Activated B cell treated with CpG ODN at 0.5 μM for 24 hours (primary cell): ENCODE measurements at regions not wholly inside any gene's neighbourhood (a gene's known extent, or its start where the extent isn't known, plus 50 kb on each side); places are given as distances from the start of the nearest gene placed in this dataset.

ENCODE experiments used
- ATAC-seq: fragments of 200-7000 bp; cut with Tn5 transposase; one replicate; pipeline ENCODE4 v1.10.0; 2021; ENCODE audit warnings: low read depth, mild to moderate bottlenecking, moderate library complexity
- CTCF ChIA-PET: fragments of 350-600 bp; sonication (Branson Sonifier 250); formaldehyde crosslinking; loops from one replicate; lab custom pipeline; 2021; ENCODE audit warnings: antibody characterized with exemption; lab: Charles Lee
- POLR2A ChIA-PET: fragments of 350-600 bp; sonication (Branson Sonifier 250); formaldehyde crosslinking; loops from one replicate; lab custom pipeline; 2021; ENCODE audit warnings: antibody characterized with exemption; lab: Charles Lee
- DNase-seq: peaks from one replicate; pipeline ENCODE4 v3.0.0; 2022
- H3K27ac Mint-ChIP-seq: one replicate; pipeline ENCODE4 v1.8.0; 2020; ENCODE audit warnings: mixed read lengths
- H3K27me3 Mint-ChIP-seq: one replicate; pipeline ENCODE4 v1.8.0; 2021; ENCODE audit warnings: mixed read lengths
- H3K36me3 Mint-ChIP-seq: one replicate; pipeline ENCODE4 v1.8.0; 2021; ENCODE audit warnings: low read depth, mixed read lengths
- H3K4me1 Mint-ChIP-seq: one replicate; pipeline ENCODE4 v1.8.0; 2021; ENCODE audit warnings: mixed read lengths
- H3K4me3 Mint-ChIP-seq: one replicate; pipeline ENCODE4 v1.8.0; 2020; ENCODE audit warnings: mild to moderate bottlenecking, mixed read lengths
- H3K9me3 Mint-ChIP-seq: one replicate; pipeline ENCODE4 v1.8.0; 2020; ENCODE audit warnings: mixed read lengths
- intact Hi-C: fragments of 100-400 bp; cut with micrococcal nuclease; formaldehyde crosslinking; loops from one replicate; pipeline ENCODE4 v1.15.1; 2024
- TF ChIP-seq, protein P1 (sequence below): fragments of 200-600 bp; IDR thresholded peaks from one replicate; pipeline ENCODE4 v1.8.0; 2022; ENCODE audit warnings: antibody characterized with exemption, mild to moderate bottlenecking

DNA sequence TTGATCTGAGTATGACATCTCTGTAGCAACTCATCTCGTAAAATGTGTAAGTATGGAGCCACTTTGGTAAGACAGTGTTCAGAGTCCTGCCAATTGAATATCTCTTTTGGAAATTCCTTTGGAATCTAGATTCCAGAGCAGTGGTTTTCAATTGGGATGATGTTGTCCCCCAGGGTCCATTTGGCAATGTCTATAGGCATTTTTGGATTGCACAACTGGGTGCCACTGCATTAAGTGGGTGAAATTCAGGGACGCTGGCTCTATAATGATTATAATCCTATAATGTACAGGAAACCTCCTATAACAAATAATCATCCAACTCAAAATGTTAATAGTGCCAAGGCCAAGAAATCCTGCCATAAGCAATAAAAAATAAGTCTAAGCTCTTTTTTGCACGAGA, 404.8 kb upstream of the RAG2 start:
- intact Hi-C loops, result no loop called here
- POLR2A ChIA-PET, result no interaction called here
- TF ChIP-seq, protein P1, sequence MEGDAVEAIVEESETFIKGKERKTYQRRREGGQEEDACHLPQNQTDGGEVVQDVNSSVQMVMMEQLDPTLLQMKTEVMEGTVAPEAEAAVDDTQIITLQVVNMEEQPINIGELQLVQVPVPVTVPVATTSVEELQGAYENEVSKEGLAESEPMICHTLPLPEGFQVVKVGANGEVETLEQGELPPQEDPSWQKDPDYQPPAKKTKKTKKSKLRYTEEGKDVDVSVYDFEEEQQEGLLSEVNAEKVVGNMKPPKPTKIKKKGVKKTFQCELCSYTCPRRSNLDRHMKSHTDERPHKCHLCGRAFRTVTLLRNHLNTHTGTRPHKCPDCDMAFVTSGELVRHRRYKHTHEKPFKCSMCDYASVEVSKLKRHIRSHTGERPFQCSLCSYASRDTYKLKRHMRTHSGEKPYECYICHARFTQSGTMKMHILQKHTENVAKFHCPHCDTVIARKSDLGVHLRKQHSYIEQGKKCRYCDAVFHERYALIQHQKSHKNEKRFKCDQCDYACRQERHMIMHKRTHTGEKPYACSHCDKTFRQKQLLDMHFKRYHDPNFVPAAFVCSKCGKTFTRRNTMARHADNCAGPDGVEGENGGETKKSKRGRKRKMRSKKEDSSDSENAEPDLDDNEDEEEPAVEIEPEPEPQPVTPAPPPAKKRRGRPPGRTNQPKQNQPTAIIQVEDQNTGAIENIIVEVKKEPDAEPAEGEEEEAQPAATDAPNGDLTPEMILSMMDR, result no peak
- Mint-ChIP-seq H3K4me3 (no peak overlapping the region), H3K9me3 (peaks cover 3% of the 10 kb centered on the region), H3K27me3 (no peaks in the 10 kb centered on the region), H3K4me1 (no peaks in the 10 kb centered on the region), H3K36me3 (no peaks in the 10 kb centered on the region), H3K27ac (no peak overlapping the region)
- CTCF ChIA-PET, result no interaction called here
- ATAC-seq (no peak), DNase-seq (no peak)

- ATAC-seq (no peak), DNase-seq (no peak)
- Mint-ChIP-seq H3K4me3 (no peak overlapping the region), H3K27ac (no peak overlapping the region), H3K36me3 (no peaks in the 10 kb centered on the region), H3K9me3 (peaks cover 3% of the 10 kb centered on the region), H3K27me3 (no peaks in the 10 kb centered on the region), H3K4me1 (no peaks in the 10 kb centered on the region)
- ChIA-PET CTCF (no interaction called here), POLR2A (no interaction called here)
- intact Hi-C loops, result no loop called here
- TF ChIP-seq, protein P1, result no peak
These were observed 399.6 kb upstream of the RAG2 start for GRCh38 chr11:36997656-36998055.

DNA sequence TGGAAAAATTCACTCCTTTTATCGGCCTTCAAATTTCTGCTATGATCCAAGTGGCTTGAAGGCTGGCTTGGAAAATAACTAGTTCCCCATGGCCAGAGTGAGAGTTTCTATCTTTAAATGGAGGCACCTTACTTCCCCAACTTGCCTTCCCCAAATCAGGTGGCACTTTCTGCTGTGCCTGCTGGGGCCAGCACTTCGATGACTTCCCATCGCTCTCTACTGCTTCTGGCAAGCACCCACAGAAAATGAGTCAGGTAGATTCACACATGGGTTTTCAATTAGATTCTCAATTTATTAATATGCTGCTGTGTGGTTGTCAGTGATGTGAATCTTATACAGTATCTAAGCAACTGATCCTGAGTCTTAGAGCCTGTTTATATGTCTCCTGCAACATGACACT, 398.8 kb upstream of the RAG2 start:
- Mint-ChIP-seq H3K27me3 (no peaks in the 10 kb centered on the region), H3K4me1 (no peaks in the 10 kb centered on the region), H3K4me3 (no peak overlapping the region), H3K36me3 (no peaks in the 10 kb centered on the region), H3K27ac (no peak overlapping the region), H3K9me3 (peaks cover 3% of the 10 kb centered on the region)
- ChIA-PET POLR2A (no interaction called here), CTCF (no interaction called here)
- ATAC-seq (no peak), DNase-seq (no peak)
- intact Hi-C loops, result no loop called here
- TF ChIP-seq, protein P1, result no peak

- DNase-seq, result no peak
- Mint-ChIP-seq H3K27ac (no peak overlapping the region), H3K4me1 (no peaks in the 10 kb centered on the region), H3K9me3 (peaks cover 3% of the 10 kb centered on the region), H3K4me3 (no peak overlapping the region), H3K36me3 (no peaks in the 10 kb centered on the region), H3K27me3 (no peaks in the 10 kb centered on the region)
- no peak for ATAC-seq
- POLR2A ChIA-PET, result no interaction called here
- CTCF ChIA-PET, result no interaction called here
- TF ChIP-seq, protein P1, result no peak
- intact Hi-C loops, result no loop called here
These were observed 396.2 kb upstream of the RAG2 start for GRCh38 chr11:36994208-36994607.

DNA sequence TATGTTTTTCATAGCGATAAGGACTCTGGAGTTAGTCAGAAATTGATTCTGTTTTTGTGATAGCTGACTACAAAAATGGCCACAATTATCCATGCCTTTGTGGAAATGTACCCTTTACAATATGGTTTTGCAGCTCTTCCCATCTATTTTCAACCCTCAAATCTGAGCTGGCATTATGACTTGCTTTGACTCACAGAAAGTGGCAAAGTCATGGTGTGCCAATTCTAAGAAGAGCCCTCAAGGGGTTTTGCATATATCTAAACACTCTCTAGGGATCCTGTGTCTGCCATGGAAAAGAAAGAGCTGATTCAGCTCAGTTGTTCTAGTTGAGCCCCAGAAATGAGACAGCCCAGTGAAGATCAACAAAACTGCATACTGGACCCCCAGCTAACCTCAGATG, 390.5 kb upstream of the RAG2 start:
- CTCF ChIA-PET, result no interaction called here
- intact Hi-C loops, result no loop called here
- Mint-ChIP-seq H3K36me3 (no peaks in the 10 kb centered on the region), H3K9me3 (peaks cover 2% of the 10 kb centered on the region), H3K4me1 (no peaks in the 10 kb centered on the region), H3K4me3 (no peak overlapping the region), H3K27me3 (no peaks in the 10 kb centered on the region), H3K27ac (no peak overlapping the region)
- POLR2A ChIA-PET, result no interaction called here
- no peak for ATAC-seq
- TF ChIP-seq, protein P1, result no peak
- no peak for DNase-seq
